ENCODE measurements at regions not wholly inside any gene's neighbourhood (a gene's known extent, or its start where the extent isn't known, plus 50 kb on each side); places are given as distances from the start of the nearest gene placed in this dataset.
"Not testable (repeated sequence)": the region's sequence is repeated elsewhere in the genome, so short reads cannot be mapped to it uniquely, and the experiment has no call there.

DNA sequence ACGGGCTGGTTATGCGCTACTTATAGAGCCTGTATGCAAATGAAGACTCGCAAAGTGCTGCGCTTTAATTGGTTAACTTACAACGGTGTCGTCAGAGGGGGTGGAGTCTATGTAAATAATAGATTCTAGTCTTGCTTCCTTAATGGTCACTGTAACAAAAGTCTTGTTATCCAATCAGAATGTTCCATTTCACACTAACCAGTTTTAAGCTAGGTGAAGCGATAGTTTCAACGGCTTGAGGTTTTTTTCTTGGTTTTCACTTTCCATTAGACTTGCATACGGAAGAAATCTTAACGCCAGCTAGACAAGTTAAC lies 66.9 kb downstream of the FAM72B start:
- DNase-seq, result not testable (repeated sequence)

DNA sequence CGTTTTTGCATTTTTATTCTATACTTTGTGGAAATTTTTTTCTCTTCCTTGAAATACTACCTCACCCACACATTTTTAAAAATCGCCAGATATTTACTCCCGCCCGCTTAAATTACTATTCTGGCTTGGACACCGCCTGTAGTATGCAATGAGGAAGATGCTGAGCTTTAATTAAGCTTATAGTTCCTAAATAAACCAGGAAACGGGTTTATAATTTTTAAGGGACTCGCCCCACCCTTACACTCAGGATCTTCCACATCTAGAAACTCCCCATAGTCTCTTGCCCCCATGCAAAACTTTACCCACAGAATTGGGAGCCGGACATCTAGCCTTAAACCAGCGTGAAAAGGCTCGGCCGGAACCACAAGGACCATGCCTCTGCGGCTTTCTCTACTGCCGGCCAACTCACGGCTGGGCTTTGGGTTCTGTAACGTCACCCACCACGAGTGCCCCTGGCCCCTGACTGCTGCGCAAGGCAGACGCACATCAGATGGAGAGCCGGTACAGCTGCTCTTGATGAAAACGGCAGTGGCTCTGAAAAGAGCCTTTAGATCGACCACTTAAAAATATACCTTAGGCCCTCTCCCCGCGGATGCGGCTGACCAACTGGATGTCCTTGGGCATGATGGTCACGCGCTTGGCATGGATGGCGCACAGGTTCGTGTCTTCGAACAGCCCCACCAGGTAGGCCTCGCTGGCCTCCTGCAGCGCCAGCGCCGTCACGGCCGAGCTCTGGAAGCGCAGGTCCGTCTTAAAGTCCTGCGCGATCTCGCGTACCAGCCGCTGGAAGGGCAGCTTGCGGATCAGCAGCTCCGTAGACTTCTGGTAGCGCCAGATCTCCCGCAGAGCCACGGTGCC lies 66.3 kb downstream of the FAM72B start:
- DNase-seq, result not testable (repeated sequence)
